ENCODE measurements at regions not wholly inside any gene's neighbourhood (a gene's known extent, or its start where the extent isn't known, plus 50 kb on each side); places are given as distances from the start of the nearest gene placed in this dataset.

- TF ChIP-seq, protein P1, sequence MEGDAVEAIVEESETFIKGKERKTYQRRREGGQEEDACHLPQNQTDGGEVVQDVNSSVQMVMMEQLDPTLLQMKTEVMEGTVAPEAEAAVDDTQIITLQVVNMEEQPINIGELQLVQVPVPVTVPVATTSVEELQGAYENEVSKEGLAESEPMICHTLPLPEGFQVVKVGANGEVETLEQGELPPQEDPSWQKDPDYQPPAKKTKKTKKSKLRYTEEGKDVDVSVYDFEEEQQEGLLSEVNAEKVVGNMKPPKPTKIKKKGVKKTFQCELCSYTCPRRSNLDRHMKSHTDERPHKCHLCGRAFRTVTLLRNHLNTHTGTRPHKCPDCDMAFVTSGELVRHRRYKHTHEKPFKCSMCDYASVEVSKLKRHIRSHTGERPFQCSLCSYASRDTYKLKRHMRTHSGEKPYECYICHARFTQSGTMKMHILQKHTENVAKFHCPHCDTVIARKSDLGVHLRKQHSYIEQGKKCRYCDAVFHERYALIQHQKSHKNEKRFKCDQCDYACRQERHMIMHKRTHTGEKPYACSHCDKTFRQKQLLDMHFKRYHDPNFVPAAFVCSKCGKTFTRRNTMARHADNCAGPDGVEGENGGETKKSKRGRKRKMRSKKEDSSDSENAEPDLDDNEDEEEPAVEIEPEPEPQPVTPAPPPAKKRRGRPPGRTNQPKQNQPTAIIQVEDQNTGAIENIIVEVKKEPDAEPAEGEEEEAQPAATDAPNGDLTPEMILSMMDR (conservative IDR thresholded peaks at IDR 0.05; ENCODE audit: low read depth, low read length), result no peak
- TF ChIP-seq EZH2 (IDR thresholded peaks at IDR 0.05; ENCODE audit: low read length, unreplicated experiment) (no peak), EZH2phosphoT487 (IDR thresholded peaks at IDR 0.05; ENCODE audit: borderline replicate concordance, low read length) (no peak)
Observed at GRCh38 chr7:50959991-50960390, 177.3 kb upstream of the GRB10 start.

Measured in PC-3 (cell line).